ENCODE measurements at regions not wholly inside any gene's neighbourhood (a gene's known extent, or its start where the extent isn't known, plus 50 kb on each side); places are given as distances from the start of the nearest gene placed in this dataset.

DNA sequence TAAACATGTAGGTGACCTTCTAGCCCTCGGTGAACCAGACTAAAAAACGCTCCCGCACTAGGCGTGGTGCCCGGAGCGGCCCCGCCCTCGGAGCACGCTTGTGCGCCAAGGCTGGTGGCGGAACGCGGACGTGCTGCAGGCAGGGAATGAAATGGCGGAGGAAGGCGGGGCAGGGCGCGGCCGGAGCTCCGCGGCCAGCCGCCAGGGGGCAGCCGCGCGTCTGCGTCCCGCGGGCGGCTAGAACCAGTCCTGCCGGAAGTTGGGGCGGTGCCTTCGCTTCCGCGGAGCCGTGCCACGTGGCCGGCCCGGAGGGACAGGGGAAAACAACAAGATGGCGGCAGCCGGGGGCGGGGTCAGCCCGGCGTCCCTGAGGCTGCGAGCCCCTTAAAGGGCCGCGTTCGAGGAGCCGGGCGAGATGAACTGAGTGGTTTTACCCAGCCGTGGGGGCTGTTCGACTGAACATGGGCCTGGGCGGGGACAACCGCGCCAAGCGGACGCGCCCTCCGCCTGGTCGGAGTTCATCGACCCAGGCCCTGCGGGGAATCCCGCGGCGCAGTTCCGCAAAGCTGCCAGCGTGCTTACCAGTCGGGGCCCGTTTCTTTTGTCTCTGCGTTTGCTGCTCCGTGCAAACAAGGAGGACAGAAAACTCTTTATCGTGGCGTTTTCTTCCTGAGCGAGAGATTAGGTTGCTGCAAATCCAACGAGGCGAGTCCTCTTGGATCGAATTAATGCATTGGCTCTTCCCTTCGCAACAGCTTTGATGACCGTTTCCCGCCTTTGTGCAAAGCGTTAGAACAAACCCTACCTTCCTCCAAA is 90.9 kb upstream of the CHD2 start (continued):
- TF ChIP-seq, protein P1, sequence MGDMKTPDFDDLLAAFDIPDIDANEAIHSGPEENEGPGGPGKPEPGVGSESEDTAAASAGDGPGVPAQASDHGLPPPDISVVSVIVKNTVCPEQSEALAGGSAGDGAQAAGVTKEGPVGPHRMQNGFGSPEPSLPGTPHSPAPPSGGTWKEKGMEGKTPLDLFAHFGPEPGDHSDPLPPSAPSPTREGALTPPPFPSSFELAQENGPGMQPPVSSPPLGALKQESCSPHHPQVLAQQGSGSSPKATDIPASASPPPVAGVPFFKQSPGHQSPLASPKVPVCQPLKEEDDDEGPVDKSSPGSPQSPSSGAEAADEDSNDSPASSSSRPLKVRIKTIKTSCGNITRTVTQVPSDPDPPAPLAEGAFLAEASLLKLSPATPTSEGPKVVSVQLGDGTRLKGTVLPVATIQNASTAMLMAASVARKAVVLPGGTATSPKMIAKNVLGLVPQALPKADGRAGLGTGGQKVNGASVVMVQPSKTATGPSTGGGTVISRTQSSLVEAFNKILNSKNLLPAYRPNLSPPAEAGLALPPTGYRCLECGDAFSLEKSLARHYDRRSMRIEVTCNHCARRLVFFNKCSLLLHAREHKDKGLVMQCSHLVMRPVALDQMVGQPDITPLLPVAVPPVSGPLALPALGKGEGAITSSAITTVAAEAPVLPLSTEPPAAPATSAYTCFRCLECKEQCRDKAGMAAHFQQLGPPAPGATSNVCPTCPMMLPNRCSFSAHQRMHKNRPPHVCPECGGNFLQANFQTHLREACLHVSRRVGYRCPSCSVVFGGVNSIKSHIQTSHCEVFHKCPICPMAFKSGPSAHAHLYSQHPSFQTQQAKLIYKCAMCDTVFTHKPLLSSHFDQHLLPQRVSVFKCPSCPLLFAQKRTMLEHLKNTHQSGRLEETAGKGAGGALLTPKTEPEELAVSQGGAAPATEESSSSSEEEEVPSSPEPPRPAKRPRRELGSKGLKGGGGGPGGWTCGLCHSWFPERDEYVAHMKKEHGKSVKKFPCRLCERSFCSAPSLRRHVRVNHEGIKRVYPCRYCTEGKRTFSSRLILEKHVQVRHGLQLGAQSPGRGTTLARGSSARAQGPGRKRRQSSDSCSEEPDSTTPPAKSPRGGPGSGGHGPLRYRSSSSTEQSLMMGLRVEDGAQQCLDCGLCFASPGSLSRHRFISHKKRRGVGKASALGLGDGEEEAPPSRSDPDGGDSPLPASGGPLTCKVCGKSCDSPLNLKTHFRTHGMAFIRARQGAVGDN (IDR thresholded peaks at IDR 0.05): peak; percentile 81
- TF ChIP-seq YY1 (IDR thresholded peaks at IDR 0.05; ENCODE audit: low read depth, low read length) (peak; percentile 98), BCLAF1 (IDR thresholded peaks at IDR 0.05) (peak; percentile 64; the same call in 1 of the 2 replicates), CREM (IDR thresholded peaks at IDR 0.05; ENCODE audit: low read depth) (0 out of 2 replicates have a peak, but pooled peaks have one; percentile 35), CEBPB (IDR thresholded peaks at IDR 0.05; ENCODE audit: borderline replicate concordance in 1 of 2, low read depth in 2 of 2, low read length in 2 of 2) (no peak), BACH1 (IDR thresholded peaks at IDR 0.05; ENCODE audit: borderline replicate concordance) (peak; percentile 94), NFIC (IDR thresholded peaks at IDR 0.05; ENCODE audit: low read depth, low read length) (no peak; the same call in 1 of the 2 replicates), TCF3 (IDR thresholded peaks at IDR 0.05; ENCODE audit: borderline replicate concordance, insufficient read depth, low read depth, low read length) (0 out of 2 replicates have a peak, but pooled peaks have one; percentile 62), ZBTB4 (CRISPR knock-in tag; IDR thresholded peaks at IDR 0.05) (no peak), ZNF274 (IDR thresholded peaks at IDR 0.05; ENCODE audit: insufficient read depth, insufficient read length) (no peak), RCOR1 (conservative IDR thresholded peaks at IDR 0.05; ENCODE audit: low read depth, low read length) (no peak)
- TF ChIP-seq, protein P2, sequence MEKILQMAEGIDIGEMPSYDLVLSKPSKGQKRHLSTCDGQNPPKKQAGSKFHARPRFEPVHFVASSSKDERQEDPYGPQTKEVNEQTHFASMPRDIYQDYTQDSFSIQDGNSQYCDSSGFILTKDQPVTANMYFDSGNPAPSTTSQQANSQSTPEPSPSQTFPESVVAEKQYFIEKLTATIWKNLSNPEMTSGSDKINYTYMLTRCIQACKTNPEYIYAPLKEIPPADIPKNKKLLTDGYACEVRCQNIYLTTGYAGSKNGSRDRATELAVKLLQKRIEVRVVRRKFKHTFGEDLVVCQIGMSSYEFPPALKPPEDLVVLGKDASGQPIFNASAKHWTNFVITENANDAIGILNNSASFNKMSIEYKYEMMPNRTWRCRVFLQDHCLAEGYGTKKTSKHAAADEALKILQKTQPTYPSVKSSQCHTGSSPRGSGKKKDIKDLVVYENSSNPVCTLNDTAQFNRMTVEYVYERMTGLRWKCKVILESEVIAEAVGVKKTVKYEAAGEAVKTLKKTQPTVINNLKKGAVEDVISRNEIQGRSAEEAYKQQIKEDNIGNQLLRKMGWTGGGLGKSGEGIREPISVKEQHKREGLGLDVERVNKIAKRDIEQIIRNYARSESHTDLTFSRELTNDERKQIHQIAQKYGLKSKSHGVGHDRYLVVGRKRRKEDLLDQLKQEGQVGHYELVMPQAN (conservative IDR thresholded peaks at IDR 0.05): peak; percentile 90
- TF ChIP-seq, protein P3, sequence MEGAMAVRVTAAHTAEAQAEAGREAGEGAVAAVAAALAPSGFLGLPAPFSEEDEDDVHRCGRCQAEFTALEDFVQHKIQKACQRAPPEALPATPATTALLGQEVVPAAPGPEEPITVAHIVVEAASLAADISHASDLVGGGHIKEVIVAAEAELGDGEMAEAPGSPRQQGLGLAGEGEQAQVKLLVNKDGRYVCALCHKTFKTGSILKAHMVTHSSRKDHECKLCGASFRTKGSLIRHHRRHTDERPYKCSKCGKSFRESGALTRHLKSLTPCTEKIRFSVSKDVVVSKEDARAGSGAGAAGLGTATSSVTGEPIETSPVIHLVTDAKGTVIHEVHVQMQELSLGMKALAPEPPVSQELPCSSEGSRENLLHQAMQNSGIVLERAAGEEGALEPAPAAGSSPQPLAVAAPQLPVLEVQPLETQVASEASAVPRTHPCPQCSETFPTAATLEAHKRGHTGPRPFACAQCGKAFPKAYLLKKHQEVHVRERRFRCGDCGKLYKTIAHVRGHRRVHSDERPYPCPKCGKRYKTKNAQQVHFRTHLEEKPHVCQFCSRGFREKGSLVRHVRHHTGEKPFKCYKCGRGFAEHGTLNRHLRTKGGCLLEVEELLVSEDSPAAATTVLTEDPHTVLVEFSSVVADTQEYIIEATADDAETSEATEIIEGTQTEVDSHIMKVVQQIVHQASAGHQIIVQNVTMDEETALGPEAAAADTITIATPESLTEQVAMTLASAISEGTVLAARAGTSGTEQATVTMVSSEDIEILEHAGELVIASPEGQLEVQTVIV (IDR thresholded peaks at IDR 0.05; ENCODE audit: borderline replicate concordance, partially characterized antibody): no peak
